ENCODE measurements at regions not wholly inside any gene's neighbourhood (a gene's known extent, or its start where the extent isn't known, plus 50 kb on each side); places are given as distances from the start of the nearest gene placed in this dataset.

DNA sequence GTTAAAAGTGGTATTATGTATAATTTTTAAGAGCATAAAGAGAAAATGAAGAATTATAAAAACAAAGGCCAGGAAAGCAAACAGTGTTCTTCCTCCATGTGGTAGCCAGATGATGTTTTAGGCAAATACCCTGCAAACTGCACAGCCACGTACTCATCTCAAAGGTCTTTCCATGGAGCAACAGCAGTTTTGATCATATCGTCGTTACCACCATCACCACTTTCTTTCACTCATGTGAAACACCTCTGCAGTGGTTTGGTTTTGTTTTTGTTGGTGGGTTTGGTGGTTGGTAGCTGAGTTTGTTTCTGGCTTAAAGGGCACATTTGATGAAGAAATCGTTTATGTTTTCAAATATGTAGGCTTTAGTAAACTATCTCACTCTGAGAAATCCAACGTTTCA lies 229.9 kb upstream of the AMELY start:
- H3K4me2 ChIP-seq (ENCODE audit: low read length): no peak overlapping the region
- no peaks in the 10 kb centered on the region for H3K9me3 ChIP-seq (ENCODE audit: low read length)
- no peak overlapping the region for H3K9ac ChIP-seq (ENCODE audit: low read length)
- TF ChIP-seq, protein P1, sequence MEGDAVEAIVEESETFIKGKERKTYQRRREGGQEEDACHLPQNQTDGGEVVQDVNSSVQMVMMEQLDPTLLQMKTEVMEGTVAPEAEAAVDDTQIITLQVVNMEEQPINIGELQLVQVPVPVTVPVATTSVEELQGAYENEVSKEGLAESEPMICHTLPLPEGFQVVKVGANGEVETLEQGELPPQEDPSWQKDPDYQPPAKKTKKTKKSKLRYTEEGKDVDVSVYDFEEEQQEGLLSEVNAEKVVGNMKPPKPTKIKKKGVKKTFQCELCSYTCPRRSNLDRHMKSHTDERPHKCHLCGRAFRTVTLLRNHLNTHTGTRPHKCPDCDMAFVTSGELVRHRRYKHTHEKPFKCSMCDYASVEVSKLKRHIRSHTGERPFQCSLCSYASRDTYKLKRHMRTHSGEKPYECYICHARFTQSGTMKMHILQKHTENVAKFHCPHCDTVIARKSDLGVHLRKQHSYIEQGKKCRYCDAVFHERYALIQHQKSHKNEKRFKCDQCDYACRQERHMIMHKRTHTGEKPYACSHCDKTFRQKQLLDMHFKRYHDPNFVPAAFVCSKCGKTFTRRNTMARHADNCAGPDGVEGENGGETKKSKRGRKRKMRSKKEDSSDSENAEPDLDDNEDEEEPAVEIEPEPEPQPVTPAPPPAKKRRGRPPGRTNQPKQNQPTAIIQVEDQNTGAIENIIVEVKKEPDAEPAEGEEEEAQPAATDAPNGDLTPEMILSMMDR (IDR thresholded peaks at IDR 0.05; ENCODE audit: poor library complexity, severe bottlenecking): no peak
- TF ChIP-seq EZH2 (IDR thresholded peaks at IDR 0.05; ENCODE audit: borderline replicate concordance, insufficient read depth, low read length, poor library complexity, severe bottlenecking) (no peak), REST (IDR thresholded peaks at IDR 0.05; ENCODE audit: borderline replicate concordance) (no peak)
- H2AFZ ChIP-seq (ENCODE audit: low read depth, low read length): no peak overlapping the region
- no peaks in the 10 kb centered on the region for H3F3A ChIP-seq (ENCODE audit: insufficient read depth, low read length, poor library complexity, severe bottlenecking)
- H3K79me2 ChIP-seq (replicated peaks; ENCODE audit: insufficient read depth, low read length): no peaks in the 10 kb centered on the region
- no peaks in the 10 kb centered on the region for H4K20me1 ChIP-seq (ENCODE audit: insufficient read depth)
- H3K4me3 ChIP-seq (ENCODE audit: low read length): no peak overlapping the region
- no peaks in the 10 kb centered on the region for H3K27me3 ChIP-seq (ENCODE audit: insufficient read depth, low read depth, low read length)
- H3K36me3 ChIP-seq (ENCODE audit: insufficient read depth, low read length): no peaks in the 10 kb centered on the region
- H3K27ac ChIP-seq (ENCODE audit: low read length): no peak overlapping the region
- H3K9me2 ChIP-seq (ENCODE audit: insufficient read depth, low read length): no peaks in the 10 kb centered on the region

Small RNAs in the stretch of these regions (small RNA-seq; reads per million reads assigned to genes)
- gene RF00019: 0 to 1.2 (median 0) reads per million in 3 experiments
- gene RN7SKP282: 0 reads per million in 3 experiments
- gene RNU6-521P: 0 reads per million in 3 experiments
